ENCODE measurements at regions not wholly inside any gene's neighbourhood (a gene's known extent, or its start where the extent isn't known, plus 50 kb on each side); places are given as distances from the start of the nearest gene placed in this dataset.

- TF ChIP-seq PCBP2 (optimal IDR thresholded peaks at IDR 0.05; ENCODE audit: low read depth, low read length, poor library complexity, severe bottlenecking): no peak
- no peak for TF ChIP-seq ZNF280D (CRISPR knock-in tag; IDR thresholded peaks at IDR 0.05)
These were observed 474.3 kb downstream of the VRK1 start (continued) for GRCh38 chr14:97271451-97271960.

- Histone ChIP-seq H3K4me2 (ENCODE audit: low read depth, low read length) (no peak overlapping the region), H3K4me3 (replicated peaks in 1 of 3; ENCODE audit: insufficient read depth in 1 of 3, low read depth in 2 of 3, low read length in 3 of 3) (no peak overlapping the region), H3K4me1 (ENCODE audit: insufficient read depth, low read length) (no peaks in the 10 kb centered on the region), H3K36me3 (replicated peaks in 1 of 2; ENCODE audit: control insufficient read depth in 1 of 2, insufficient read depth in 2 of 2, low read length in 2 of 2) (no peaks in the 10 kb centered on the region), H3K9me3 (ENCODE audit: low read length) (no peaks in the 10 kb centered on the region), H3K27me3 (ENCODE audit: control insufficient read depth in 1 of 2, insufficient read depth in 2 of 2, low read length in 2 of 2) (no peaks in the 10 kb centered on the region), H2AFZ (ENCODE audit: low read length) (no peak overlapping the region), H4K20me1 (ENCODE audit: insufficient read depth, low read length) (no peaks in the 10 kb centered on the region), H3K79me2 (ENCODE audit: insufficient read depth, low read length) (no peaks in the 10 kb centered on the region), H3K9ac (ENCODE audit: insufficient read depth, low read depth, low read length) (no peak overlapping the region), H3K27ac (ENCODE audit: extremely low read length, insufficient read depth, low read length) (no peak overlapping the region)
- FAIRE-seq (no peak), ATAC-seq (no peak), DNase-seq (ENCODE audit: low spot score) (no peak)
- intact Hi-C loops (cut with micrococcal nuclease; ENCODE audit: unreplicated experiment): no loop called here
- ChIA-PET POLR2A (no interaction called here), CTCF (ENCODE audit: low intra/inter-chr PET ratio, low total read pairs) (no interaction called here)
- no TSS peak for BruUV-seq (replicated peaks)
- TF ChIP-seq ZNF205 (CRISPR knock-in tag; IDR thresholded peaks at IDR 0.05) (no peak), MBNL3 (CRISPR knock-in tag; conservative IDR thresholded peaks at IDR 0.05) (no peak), RFX3 (CRISPR knock-in tag; IDR thresholded peaks at IDR 0.05) (no peak)
- in situ Hi-C loops (cut with HindIII; ENCODE audit: extremely low pct_ligation_motif_present, low pct_unique_long_range_greater_than_20kb): no loop called here
- WGBS (ENCODE audit: low lambda C conversion rate): 6% methylated on average over 4 of the region's 4 CpGs
These were observed 476.4 kb downstream of the VRK1 start for GRCh38 chr14:97273540-97273939.

Measured in HepG2 (cell line).